Fibroblast of the aortic adventitia (primary cell): ENCODE measurements at regions not wholly inside any gene's neighbourhood (a gene's known extent, or its start where the extent isn't known, plus 50 kb on each side); places are given as distances from the start of the nearest gene placed in this dataset.

Experiments
- DNase-seq: peaks from one replicate; pipeline ENCODE4 v3.0.0-alpha.2; 2010; ENCODE audit warnings: low read depth
- H3K4me3 ChIP-seq: 2 replicates; pipeline ENCODE4 v1.5.1; 2011; ENCODE audit warnings: low read depth, mild to moderate bottlenecking, control low read depth, low read length, moderate library complexity
- CTCF ChIP-seq: IDR thresholded peaks from 2 replicates; pipeline ENCODE4 v1.5.1; 2011; ENCODE audit warnings: mild to moderate bottlenecking, low read length, control low read depth, inconsistent platforms; ENCODE audit not compliant: insufficient read depth

DNA sequence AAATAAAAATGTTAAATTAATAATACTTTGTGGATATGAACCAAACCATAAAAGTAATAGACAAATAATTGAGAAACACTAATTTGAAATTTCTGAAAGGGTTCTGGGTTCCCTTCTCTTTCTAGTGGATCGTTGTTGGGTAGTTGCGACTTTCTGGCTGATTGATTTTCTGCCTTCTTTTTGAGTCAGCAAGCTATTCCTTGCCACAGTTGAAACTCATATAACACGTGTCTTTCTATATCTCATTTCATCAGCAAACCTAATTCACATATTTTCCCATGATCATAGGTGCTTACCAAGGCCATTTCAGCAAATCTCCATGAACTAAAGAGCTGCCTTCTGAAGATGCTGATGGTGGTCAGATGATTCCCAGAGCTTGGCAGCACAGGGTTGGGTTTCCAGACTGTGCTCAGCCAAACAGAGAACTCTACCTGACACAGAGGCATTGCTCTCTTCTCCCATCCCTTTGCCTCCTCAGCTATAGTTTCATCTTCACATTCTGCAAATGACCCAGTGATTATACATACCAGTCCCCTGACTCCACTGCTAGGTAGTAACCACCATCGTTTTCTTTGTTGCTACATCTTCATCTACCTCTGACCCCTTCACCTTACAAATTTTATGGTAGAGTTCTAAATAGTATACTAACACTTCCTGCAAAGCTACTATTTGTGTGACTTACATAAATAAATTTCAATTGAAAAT is 383.9 kb upstream of the DPH6 start:
- DNase-seq = no peak
- H3K4me3 ChIP-seq = no peak overlapping the region
- no peak for TF ChIP-seq CTCF

- no peak for TF ChIP-seq CTCF
- DNase-seq = no peak
- no peak overlapping the region for H3K4me3 ChIP-seq
Measured at GRCh38 chr15:35931799-35932341, 385.9 kb upstream of the DPH6 start.

DNA sequence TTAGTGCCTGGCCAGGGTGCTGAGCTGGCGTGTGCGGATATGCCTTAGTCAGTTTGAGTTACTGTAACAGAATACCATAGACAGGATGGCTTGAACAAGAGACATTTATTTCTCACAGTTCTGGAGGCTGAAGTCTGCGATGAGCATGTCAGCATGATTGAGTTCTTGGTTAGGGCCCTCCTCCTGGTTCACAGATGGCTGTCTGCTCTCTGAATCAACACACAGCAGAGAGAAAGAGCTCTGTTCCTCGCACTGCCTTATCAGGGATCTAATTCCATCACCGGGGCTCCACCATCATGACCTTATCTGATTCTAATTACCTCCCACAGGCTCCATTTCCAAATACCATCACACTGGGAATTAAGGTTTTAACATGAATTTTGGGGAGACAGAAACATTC is 386.6 kb upstream of the DPH6 start:
- H3K4me3 ChIP-seq = no peak overlapping the region
- DNase-seq = no peak
- no peak for TF ChIP-seq CTCF

- no peak for TF ChIP-seq CTCF
- H3K4me3 ChIP-seq = no peak overlapping the region
- no peak for DNase-seq
Measured at GRCh38 chr15:35933531-35933930, 387.6 kb upstream of the DPH6 start.

DNA sequence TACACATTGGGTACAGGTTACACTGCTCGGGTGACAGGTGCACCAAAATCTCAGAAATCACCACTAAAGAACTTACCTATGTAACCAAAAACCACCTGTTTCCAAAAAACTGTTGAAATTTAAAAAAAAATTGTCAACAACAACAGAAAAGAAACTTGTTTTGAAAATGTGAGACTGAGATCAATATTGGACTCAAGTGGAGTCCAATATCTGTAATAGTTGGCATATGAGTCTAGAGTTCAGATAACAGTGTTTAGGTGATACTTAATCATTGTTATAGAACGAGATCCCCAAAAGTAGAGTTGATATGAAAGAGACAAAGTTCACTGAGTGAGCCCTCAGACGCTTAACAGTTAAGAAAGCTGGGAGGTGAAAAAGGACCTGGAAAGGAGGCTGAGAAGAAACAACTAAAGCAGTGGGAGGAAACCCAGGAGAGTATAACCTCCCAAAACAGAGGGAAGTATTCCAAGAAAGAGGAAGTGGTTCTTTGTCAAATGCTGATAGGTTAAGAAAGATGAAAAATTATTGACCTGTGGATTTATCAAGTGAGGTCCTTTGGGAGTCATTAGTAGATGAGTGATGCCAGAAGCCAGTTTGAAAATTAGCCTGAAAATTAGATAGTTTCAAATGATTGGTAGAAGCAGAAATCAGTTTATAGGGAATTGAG is 388.6 kb upstream of the DPH6 start:
- no peak for DNase-seq
- H3K4me3 ChIP-seq = no peak overlapping the region
- TF ChIP-seq CTCF = no peak

DNA sequence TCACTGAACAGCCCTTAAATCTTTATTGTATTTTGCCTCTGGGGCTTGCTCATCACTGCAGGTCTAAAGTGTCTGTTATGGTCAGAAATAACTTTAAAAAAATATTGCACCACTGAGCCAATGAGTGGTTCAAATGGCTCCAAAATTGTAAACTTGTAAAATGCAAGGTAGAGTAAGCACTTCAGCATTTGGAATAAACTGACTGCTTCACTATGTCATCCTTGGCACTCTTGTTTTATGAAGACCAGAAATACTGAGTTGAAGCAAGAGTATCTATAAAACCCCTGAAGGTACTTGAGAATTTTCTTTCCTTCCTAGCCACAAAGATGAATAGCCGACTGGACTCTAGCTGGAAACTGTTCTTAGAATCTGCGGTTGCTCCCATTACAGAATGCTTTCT is 390.3 kb upstream of the DPH6 start:
- no peak overlapping the region for H3K4me3 ChIP-seq
- no peak for TF ChIP-seq CTCF
- DNase-seq = no peak
